ENCODE measurements at regions not wholly inside any gene's neighbourhood (a gene's known extent, or its start where the extent isn't known, plus 50 kb on each side); places are given as distances from the start of the nearest gene placed in this dataset.

DNA sequence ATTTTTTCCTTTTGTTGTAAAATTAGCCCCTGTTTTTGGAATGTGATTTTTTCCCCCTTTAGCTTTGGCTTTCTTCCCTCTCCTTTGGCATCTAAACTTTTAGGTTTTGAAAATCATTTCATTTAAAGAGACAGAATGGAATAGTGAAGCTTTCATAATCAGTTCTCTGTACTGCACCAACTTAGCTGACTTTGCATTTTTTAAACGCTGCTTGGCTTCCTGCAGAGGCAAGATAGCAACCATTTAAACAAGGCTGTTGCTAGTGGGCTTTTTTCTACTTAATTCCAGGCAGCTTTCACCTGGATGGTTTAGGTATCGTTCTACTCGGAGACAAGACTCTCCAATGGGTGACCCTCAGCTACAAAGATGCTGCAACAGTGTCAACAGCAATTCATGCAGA lies 267.9 kb upstream of the PKDCC start:
- DNase-seq (ENCODE audit: low spot score): no peak

DNA sequence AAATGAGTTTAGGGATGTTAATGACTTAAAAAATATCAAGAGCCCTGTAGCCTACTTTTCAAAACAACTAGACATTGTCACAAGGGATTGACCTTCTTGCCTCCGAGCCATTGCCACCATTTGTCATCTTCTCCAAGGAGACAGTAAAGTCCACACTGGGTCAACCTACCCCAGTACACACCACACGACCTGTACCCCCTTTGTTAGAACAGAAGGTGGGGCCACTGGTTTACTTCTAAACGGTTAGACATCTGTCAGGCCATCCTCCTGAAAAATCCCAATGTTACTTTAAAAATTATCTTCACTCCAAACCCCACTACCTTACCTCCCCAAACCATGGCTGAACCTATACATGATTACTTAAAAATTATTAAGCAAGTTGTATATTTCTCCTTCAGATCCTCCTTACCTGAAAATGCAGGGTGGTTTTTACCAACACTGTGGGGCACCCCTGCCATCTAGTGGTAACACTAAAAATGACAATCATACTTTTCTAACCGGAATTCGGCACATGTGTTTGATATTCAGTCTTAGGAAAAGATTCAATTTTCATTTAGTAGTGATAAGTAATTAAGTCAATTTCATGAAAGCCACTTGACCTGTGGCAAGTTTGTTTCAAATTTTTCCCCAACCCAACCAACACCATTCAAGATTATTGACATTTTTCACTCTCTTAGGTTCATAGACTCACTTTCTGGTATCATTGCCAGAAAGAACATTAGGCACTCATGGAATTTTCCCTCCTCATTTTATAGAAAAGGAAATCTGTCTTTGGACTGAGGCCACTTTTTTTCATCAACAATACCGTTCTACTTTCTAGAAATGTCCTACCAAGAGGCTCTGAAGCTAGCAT lies 265.3 kb upstream of the PKDCC start:
- peak; percentile 56 for DNase-seq (ENCODE audit: low spot score)

DNA sequence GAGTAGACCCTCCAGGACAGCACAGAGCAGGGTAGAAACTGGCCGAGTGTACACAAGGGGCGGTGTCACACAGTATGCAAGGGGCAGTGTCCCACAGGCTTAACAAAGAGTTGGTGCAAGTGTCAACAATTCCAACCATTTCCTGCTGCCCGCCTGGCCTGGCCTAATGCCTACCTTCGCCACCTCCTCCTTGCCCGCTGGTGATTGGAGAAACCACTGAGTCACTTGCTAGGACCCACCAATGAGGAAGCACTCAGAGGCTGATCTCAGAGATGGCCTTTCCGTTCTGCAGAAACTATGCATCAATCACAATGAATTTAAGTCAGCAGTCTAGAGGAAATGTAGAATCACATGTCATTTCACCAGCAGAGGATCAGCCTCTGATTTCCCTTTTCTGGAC lies 263.3 kb upstream of the PKDCC start:
- no peak for DNase-seq (ENCODE audit: low spot score)

DNA sequence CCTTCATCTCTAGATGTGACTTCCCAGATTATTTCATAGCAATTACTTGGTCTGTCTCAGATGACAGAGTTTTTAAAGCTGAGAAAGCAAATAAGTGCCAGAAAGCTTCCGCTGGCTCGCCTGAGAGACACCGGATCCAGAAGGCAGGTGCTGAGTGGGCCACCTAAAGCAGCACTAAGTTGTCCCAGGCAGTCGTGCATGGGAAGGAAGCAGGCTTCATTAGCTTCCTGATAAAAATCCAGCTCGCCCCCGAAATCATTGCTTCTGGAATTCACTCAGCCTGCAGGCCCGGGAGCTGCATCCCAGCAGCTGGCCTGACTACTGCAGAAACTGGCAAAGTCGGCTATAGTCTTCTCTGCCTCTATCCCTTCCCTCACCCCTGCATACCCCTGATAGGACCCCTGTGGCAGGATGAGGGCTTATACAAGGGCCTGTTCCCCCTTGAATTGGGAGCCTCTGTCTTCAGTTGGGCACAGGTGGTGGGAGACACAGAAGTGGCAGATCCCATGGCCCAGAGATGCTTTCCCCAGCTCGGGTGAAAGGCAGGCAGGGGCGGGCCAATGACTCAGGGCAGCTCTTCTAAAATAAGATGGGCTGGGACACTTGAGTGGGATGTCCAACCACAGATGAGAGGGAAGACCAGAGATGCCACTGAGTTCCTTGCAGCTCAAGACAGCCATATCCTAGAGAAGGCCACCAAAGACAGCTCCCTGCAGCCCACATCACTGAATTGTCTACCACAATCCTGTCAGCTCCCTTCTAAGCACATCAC lies 262.4 kb upstream of the PKDCC start:
- DNase-seq (ENCODE audit: low spot score): no peak

DNA sequence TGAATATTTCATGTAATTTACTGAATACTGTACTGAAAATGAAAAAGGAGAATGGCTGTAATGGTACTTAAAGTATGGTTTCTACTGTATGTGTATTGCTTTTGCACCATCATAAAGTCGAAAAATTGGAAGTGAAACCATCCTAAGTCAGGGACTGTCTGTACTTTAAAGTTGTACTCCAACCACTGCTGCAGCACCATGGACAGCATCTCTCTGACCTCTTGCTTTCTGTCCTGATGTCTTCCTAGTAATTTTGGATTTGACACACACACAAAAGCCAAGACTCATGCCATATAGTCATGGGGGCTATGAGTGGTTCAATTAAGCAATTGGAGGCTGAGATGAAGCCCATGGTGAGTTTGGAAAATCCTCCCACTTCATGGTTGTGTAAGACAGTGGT lies 256.3 kb upstream of the PKDCC start:
- no peak for DNase-seq (ENCODE audit: low spot score)

DNA sequence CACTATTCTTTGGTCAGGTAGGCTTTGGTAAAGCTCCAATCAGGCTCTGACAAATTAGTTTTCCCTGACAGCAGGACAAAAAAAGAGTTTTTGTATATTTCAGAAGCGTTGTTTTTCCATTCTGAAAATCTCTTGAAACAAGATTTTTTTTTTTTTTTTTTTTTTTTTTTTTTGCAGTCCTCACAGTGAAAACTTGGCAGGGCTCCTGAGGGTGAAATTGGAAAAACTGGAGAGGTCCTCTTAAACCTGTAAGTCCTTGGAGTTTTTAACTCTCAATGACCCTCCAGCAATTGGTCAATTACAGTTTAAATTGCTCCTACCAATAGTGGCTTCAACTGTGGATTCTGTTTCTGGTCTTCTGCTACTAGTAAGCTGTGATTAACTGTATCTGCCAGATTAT lies 244.5 kb upstream of the PKDCC start:
- no peak for DNase-seq (ENCODE audit: low spot score)

DNA sequence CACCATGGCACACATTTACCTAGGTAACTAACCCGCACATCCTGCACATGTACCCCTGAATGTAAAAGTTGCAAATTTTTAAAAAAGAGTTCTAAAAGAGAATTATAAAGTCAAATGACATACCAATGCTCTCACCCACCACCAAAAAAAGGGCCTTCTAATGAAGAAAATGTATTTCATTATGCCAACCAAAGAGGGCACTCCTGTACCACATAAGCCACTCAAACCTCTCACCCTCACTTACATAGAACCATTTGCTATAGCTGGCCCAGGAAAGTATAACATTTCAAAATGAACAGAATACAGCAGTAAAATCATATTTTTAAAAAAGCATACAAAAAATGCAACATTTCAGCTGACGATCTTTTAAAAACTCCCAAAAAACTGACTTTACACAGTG lies 241.5 kb upstream of the PKDCC start:
- no peak for DNase-seq (ENCODE audit: low spot score)

DNA sequence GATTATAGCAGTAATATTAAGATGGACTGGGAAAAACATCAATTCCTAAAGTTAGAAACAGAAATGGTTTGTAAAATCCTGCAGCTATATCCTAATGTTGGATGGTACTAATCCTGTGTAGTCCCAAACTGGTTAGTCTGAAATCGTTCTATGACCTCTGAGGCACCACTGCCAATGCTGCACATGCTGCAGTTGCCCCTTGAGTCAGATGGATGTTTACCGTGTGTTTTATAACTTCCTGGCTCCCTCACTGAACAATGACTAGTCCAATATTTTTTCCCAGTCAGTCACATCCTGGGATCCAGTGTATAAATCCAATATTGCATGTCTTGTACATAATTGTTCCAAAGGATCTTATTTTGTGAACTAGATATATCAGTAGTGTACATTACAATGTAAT lies 226.7 kb upstream of the PKDCC start:
- no peak for DNase-seq (ENCODE audit: low spot score)

DNA sequence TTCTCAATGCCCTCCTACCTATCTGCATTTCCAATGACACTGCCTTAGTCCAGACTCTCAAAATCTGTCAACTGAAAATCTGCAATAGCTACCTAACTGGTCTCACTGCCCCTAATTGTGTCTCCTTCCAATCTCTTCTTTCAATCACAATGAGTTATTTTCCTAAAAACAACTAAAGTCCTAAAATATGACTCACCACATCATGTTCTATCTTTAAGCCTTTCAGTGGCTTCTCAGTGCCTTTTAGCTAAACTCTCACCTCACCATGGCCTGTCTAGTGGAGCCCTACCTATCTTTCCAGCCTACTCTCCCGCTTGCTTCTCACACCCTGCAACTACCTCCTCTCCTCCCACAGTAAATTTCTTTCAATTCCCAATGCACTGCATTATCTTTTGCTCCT lies 220.9 kb upstream of the PKDCC start:
- no peak for DNase-seq (ENCODE audit: low spot score)

DNA sequence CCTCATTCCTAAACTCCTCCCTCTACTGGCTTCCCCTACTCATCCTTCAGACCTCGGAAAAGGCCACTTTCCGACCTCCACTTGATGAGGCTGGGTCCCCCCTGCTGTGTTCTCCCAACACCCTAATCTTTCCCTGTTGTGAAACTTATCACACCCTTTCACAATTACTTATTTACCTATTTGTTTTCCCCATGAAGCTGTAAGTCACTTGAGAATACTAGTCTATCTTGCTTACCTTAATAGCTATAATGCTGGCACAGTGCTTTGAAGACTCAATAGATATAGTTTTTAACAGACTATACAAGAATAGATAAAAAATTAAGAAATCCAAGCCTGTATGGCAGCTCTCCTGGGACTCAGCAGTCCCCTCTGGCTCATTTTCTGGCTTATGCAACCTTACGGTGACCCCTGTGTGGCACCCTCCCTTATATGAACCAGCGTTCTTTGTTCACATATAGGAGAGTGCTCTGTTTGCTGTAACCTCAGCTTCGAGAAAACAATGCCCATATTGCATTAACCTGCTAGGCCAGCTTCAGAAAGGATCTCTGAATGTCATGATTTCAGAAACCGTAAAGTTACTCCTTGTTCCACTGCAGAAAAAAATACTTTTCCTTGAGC lies 220.4 kb upstream of the PKDCC start:
- DNase-seq (ENCODE audit: low spot score): no peak

DNA sequence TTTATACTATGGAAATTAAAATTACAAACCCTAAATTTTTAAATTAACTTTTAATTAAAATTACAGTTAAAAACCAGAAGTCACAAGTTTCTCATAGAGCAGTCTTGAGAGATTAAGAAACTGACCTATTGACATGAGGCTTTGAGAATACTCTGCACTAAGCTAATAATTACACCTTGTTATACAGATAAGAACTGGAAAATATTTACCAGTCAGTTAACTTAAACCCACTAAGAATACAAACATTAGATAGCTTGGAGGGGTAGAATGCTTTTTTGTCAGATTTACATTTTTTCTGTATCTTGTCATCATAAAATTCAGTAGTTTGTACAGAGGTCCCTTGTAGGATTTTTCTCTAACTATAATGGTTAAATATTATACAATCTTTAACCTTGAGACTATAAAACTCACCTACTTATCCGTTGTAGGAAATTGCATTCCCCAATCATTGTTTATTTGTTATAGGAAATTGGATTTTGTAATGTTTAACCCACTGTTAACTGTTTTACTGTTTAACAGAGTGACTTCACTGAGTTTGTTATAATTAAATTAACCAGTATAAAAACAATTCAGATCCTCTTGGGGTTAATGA lies 219.7 kb upstream of the PKDCC start:
- DNase-seq (ENCODE audit: low spot score): no peak

DNA sequence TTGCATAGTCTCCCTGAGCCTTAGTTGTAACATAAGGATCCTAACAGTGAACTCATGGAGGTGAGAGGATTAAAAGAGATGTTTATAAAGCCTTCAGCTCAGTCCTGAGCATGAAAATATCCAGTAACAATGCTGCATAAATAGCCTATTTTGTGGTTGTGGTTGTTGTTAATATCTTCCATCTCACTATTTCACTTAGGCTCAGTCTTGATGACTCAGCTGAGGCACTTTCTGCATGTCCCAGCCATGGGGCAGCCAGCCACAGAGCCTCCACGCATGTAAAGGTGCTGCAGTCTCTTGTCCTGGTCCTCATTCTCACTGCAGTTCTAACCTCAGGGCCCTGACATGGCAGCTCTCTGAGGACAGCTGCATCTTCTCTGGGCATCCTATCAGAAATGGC lies 218.8 kb upstream of the PKDCC start:
- no peak for DNase-seq (ENCODE audit: low spot score)

DNA sequence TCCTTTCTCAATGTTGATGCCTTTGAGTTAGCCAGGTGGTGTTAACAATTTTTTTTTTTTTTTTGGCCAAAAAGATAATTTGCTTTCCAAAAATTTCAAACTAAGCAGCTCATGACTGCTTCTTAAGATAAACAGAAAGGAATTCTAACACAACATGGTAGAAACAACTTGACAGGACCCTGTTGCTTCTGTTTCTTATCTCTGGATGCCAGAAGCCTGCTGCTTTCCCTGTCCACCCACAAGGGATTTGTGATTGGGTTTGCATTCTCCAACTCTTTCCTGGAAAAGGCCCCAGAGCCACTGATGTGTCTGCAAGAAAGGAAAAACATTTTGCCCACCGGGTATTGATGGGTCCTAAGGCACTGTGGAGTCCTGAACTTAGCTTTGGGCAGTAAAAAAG lies 217.2 kb upstream of the PKDCC start:
- DNase-seq (ENCODE audit: low spot score): no peak

DNA sequence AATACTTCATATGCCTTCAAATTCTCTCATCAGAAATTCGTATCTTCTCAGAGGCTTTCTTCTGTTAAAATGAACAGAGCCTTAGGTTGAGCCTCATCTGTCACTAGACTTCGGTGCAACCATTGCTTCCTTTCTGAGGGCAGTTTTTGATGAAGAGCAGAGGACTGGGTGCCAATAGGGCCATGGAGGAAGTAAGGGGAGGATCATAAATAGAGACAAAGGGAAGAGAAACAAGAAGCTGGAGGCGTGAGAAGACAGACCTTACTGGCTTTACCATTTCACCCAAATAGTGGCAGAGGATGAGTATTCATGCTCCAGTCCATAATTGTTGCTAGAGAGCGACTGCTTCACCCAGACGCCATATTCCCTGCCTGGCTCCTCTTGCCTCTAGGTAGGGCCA lies 215.6 kb upstream of the PKDCC start:
- peak; percentile 44 for DNase-seq (ENCODE audit: low spot score)

DNA sequence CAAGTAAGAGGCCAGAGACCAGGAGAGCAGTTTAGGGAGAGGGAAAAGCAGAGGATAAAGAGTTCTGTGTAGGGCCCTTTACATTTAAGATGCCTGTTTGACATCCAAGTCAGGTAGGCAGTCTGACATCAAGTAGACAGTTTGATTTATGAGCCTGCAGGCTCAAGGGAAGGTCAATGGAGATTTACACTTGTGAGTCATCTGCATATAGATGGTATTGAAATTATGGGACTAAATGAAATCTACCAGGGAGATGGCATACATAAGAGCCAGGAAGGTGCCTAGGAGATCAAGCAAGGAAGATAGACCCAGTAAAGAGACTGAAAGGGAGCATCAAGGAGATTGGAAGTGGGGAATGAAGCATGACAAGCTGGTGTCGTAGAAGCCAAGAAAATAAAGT lies 212.4 kb upstream of the PKDCC start:
- DNase-seq (ENCODE audit: low spot score): no peak

DNA sequence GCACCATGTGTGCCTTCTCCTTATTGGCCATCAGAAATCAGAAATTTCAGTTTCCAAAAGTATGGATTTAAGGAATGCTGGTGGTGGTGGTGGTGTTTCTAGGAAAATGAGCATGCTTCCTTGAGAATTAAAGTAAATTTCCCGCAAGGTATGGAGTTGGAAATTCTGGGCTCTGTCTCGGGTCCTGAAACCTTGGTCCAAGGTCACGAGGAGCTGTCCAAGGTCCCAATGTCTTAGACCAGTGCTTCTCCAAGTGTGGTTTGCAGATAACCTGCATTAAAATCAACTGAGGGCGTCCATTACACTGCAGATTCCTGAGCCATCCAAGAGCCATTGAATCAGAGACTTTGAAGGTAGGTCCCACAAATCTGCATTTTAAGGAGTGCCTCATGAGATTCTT lies 210.9 kb upstream of the PKDCC start:
- no peak for DNase-seq (ENCODE audit: low spot score)

DNA sequence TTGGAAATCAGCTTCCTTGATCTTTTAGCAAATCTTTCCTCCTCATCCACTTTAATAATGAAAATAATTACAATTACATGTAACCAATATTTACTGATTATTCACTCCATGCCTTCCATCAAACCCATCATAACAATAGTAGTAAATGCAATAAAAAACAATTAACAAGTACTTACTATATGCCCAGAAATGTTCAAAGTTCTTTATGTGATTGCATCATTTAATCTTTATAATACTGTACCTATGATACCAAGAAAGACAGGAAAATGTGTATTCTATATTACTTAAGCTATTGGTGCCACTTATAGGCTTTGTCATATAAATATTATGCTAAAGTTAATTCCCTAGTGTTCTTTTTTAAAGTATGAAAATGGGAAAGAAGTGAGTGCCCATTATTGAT lies 210.2 kb upstream of the PKDCC start:
- no peak for DNase-seq (ENCODE audit: low spot score)

DNA sequence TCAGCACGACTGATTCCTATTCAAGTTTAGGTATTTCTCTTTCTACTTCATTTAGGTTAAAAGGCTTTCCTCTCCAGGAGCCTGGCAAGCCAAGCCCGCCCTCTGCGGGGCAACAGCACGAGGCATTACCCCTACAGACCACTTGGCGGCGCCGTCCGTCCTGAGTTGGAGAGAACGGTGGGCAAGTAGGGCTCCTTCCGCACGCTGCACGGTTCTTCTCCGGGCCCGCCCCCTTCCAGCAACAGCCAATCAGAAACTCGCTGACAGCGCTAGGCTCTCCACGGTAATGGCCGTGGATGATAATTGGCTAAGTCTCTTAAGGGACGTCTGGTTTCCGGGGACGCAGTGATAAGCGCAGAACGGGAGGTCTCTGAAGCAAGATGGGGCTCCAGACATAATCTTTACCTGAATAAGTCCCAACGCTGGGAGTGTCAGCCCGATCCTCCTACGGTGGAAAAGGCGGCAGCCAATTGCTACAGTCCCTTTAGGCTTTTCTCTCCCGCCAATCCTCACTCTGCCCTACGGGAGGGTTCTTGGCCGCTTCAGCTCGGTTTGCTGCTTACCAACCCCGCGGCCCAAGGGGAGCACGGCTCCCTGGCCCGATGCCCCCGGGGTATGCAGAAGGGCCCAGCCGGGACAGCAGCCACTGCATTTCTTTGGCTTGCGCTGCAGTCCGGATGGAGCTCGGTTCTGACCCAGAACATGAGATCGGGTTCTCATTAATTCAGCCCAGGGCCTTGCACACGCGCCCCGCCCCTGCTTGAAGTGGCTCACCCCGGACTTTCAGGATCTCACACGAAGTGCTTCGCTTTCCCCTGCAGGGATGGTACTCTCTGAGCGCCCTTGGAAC lies 206.9 kb upstream of the PKDCC start:
- peak; percentile 99 for DNase-seq (ENCODE audit: low spot score)

DNA sequence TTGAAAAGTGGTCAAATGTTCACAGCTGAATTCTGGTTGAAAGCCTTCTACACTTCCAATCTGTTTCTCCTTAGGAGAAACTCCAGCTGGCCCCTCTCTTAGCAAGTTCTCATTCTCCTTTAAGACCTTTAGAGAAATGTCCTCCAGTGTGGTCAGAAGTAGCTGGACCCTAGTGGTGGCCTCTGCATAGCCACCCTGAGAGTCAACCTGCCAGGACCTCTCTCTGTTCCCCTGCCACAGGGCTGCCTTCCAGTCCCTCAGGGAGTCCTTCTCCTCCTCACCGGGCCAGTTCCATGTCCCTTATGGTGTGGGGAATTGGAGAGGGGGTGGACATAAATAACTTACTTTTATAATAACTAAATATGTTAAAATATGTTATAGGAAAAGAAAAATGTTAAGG lies 200.9 kb upstream of the PKDCC start:
- DNase-seq (ENCODE audit: low spot score): no peak

DNA sequence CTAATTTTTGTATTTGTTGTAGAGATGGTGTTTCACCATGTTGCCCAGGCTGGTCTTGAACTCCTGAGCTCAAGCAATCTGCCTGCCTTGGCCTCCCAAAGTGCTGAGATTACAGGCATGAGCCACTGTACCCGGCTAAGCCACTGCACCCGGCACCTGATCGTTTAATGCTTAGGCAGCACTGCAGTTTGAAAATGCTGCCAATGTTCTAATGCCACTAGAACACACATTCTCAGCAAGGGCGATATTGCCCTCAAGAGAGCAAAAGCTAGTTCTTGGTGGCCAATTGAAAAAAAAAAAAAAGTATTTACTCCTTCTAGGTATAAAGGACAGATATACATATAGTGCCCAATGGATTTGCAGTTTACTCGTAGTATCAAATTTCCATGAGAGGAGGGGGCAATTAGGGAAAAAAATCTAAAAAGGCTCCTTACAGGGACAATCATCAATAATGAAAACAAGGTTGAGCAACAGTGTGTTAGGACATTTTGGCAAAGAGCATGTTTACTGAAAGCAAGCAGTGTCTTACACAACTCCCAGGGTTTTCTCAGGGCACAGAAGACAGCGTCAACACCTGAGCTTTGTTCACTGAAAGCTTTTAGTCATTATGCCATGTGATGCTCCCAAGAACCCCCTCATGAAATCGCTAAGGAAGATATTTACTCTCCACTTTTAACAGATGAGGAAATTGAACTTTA lies 199.9 kb upstream of the PKDCC start:
- no peak for DNase-seq (ENCODE audit: low spot score)

DNA sequence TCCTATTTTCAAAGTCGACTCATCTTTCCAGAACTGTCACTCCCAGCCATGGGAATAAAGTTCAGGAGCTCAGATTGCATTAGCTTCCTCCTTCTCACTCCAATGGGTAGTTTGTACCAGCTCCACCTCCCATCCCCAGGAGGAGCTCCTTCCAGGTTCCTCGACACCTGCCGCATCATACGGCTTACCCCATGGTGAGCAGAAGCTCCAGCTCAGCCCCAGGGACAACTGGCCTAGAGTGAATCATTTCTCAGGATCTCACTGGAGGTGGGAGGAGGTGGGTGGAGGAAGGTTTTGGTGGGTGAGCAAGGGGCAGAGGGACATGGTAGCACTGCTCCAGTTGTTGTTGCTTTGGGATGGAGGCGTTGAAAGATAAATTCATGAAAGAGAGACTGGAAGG lies 196.3 kb upstream of the PKDCC start:
- DNase-seq (ENCODE audit: low spot score): no peak
